BJ (cell line): ENCODE measurements at regions not wholly inside any gene's neighbourhood (a gene's known extent, or its start where the extent isn't known, plus 50 kb on each side); places are given as distances from the start of the nearest gene placed in this dataset.

Experiments
- CTCF ChIA-PET: fragments of 350-600 bp; formaldehyde crosslinking; extraction: SDS; loops from one replicate; lab custom pipeline; 2021; ENCODE audit warnings: antibody characterized with exemption, inconsistent platforms; lab: Yijun Ruan, JAX
- POLR2A ChIA-PET: fragments of 300-600 bp; sonication (Branson Sonifier 250); formaldehyde crosslinking; extraction: SDS; loops from one replicate; lab custom pipeline; 2021; ENCODE audit warnings: antibody characterized with exemption; lab: Charles Lee
- DNase-seq: peaks from one replicate; pipeline ENCODE4 v3.0.0-alpha.2; 2011; ENCODE audit warnings: low read depth
- H3K27me3 ChIP-seq: 2 replicates; pipeline ENCODE4 v1.6.0; 2011; ENCODE audit warnings: low read length; ENCODE audit not compliant: control insufficient read depth, insufficient read depth
- H3K36me3 ChIP-seq: 2 replicates; pipeline ENCODE4 v1.5.1; 2011; ENCODE audit warnings: low read length; ENCODE audit not compliant: control insufficient read depth, insufficient read depth
- H3K4me3 ChIP-seq: 2 replicates; pipeline ENCODE4 v1.5.1; 2011; ENCODE audit warnings: low read depth, mild to moderate bottlenecking, control low read depth, low read length
- CTCF ChIP-seq: IDR thresholded peaks from 2 replicates; pipeline ENCODE4 v1.5.1; 2011; ENCODE audit warnings: low read depth, mild to moderate bottlenecking, control low read depth, inconsistent platforms, low read length, moderate library complexity; ENCODE audit not compliant: insufficient read depth

- CTCF ChIA-PET: no interaction called here
- Histone ChIP-seq H3K27me3 (no peaks in the 10 kb centered on the region), H3K36me3 (no peaks in the 10 kb centered on the region), H3K4me3 (no peak overlapping the region)
- POLR2A ChIA-PET: no interaction called here
- no peak for TF ChIP-seq CTCF
- no peak for DNase-seq
Observed at GRCh38 chr10:33817605-33818004, 483.1 kb upstream of the NRP1 start.

- DNase-seq: no peak
- Histone ChIP-seq H3K4me3 (no peak overlapping the region), H3K27me3 (no peaks in the 10 kb centered on the region), H3K36me3 (no peaks in the 10 kb centered on the region)
- ChIA-PET CTCF (no interaction called here), POLR2A (no interaction called here)
- TF ChIP-seq CTCF: no peak
Observed at GRCh38 chr10:33815776-33816175, 481.3 kb upstream of the NRP1 start.

GRCh38 chr10:33813871-33814270 lies 479.4 kb upstream of the NRP1 start:
- ChIA-PET POLR2A (no interaction called here), CTCF (no interaction called here)
- TF ChIP-seq CTCF: no peak

GRCh38 chr10:33813415-33813814 lies 478.9 kb upstream of the NRP1 start:
- ChIA-PET CTCF (no interaction called here), POLR2A (no interaction called here)
- Histone ChIP-seq H3K27me3 (no peaks in the 10 kb centered on the region), H3K4me3 (no peak overlapping the region), H3K36me3 (no peaks in the 10 kb centered on the region)
- no peak for TF ChIP-seq CTCF
- DNase-seq: no peak

More at GRCh38 chr10:33813871-33814270, 479.4 kb upstream of the NRP1 start:
- DNase-seq: no peak
- no peak overlapping the region for H3K4me3 ChIP-seq
- H3K27me3 ChIP-seq: no peaks in the 10 kb centered on the region
- no peaks in the 10 kb centered on the region for H3K36me3 ChIP-seq

GRCh38 chr10:33812586-33812985 lies 478.1 kb upstream of the NRP1 start:
- ChIA-PET CTCF (no interaction called here), POLR2A (no interaction called here)
- Histone ChIP-seq H3K36me3 (no peaks in the 10 kb centered on the region), H3K27me3 (no peaks in the 10 kb centered on the region), H3K4me3 (no peak overlapping the region)
- DNase-seq: no peak
- no peak for TF ChIP-seq CTCF
